AG04450 (cell line): ENCODE measurements at regions not wholly inside any gene's neighbourhood (a gene's known extent, or its start where the extent isn't known, plus 50 kb on each side); places are given as distances from the start of the nearest gene placed in this dataset.

Experiments
- CTCF ChIA-PET: fragments of 300-600, 350-600 bp; formaldehyde crosslinking; extraction: SDS; loops from one replicate; lab custom pipeline; 2022; ENCODE audit warnings: antibody characterized with exemption, inconsistent platforms; lab: Charles Lee
- POLR2A ChIA-PET: fragments of 350-600 bp; formaldehyde crosslinking; extraction: SDS; loops from one replicate; lab custom pipeline; 2021; ENCODE audit warnings: antibody characterized with exemption, inconsistent platforms; lab: Yijun Ruan, JAX
- DNase-seq: peaks from one replicate; pipeline ENCODE4 v3.0.0-alpha.2; 2011; ENCODE audit warnings: low read depth, low spot score
- H3K27ac ChIP-seq: one replicate; pipeline ENCODE4 v1.5.1; 2012; ENCODE audit warnings: low read depth, low read length, control low read depth
- H3K27me3 ChIP-seq: one replicate; pipeline ENCODE4 v1.6.0; 2012; ENCODE audit warnings: low read length; ENCODE audit not compliant: control insufficient read depth, insufficient read depth
- H3K4me3 ChIP-seq: 2 replicates; pipeline ENCODE4 v1.5.1; 2011; ENCODE audit warnings: mild to moderate bottlenecking, low read depth, low read length, control low read depth
- H3K9me3 ChIP-seq: 2 replicates; pipeline ENCODE4 v1.5.1; 2012; ENCODE audit warnings: low read length; ENCODE audit not compliant: control insufficient read depth, insufficient read depth
- CTCF ChIP-seq: IDR thresholded peaks from 2 replicates; pipeline ENCODE4 v1.5.1; 2011; ENCODE audit warnings: low read depth, low read length, control low read depth, inconsistent platforms

GRCh38 chr19:28917621-28918020 is 295.3 kb downstream of the UQCRFS1 start:
- Histone ChIP-seq H3K4me3 (no peak overlapping the region), H3K27ac (no peak overlapping the region), H3K9me3 (peaks cover 64% of the 10 kb centered on the region), H3K27me3 (no peaks in the 10 kb centered on the region)
- ChIA-PET POLR2A (no interaction called here), CTCF (no interaction called here)
- DNase-seq: no peak
- no peak for TF ChIP-seq CTCF

DNA sequence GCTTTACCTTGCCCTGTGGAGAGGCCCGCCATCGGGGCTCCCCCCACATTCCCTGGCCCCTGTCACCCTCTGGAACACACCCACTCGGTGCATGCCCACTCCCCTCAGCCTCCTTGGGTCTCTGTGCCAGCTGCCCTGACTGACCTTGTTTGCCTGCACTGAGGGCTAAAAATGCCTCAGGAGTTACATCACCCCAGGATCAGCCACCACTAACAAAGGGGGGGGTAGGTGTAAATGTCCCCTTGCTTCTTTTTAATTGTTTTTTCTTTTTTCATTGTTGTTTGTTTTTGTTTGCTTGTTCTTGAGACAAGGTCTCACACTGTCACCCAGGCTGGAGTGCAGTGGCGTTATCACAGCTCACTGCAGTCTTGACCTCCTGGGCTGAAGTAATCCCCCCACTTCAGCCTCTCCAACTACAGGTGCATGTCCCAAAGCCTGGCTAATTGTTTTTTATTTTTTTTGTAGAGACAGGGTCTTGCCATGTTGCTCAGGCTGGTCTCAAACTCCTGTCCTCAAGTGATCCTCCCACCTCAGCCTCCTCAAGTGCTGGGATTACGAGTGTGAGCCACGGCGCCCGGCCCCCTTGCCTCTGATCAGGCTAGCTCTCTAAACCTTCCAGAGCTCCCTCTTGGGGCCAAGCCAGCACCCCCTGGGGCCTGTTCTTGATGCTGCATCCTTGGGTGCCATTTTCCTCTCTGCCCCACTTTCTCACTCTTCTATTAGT is 297.1 kb downstream of the UQCRFS1 start:
- Histone ChIP-seq H3K27ac (no peak overlapping the region), H3K9me3 (peaks cover 66% of the 10 kb centered on the region), H3K4me3 (no peak overlapping the region), H3K27me3 (no peaks in the 10 kb centered on the region)
- CTCF ChIA-PET: no interaction called here
- DNase-seq: no peak
- POLR2A ChIA-PET: no interaction called here
- TF ChIP-seq CTCF: no peak

DNA sequence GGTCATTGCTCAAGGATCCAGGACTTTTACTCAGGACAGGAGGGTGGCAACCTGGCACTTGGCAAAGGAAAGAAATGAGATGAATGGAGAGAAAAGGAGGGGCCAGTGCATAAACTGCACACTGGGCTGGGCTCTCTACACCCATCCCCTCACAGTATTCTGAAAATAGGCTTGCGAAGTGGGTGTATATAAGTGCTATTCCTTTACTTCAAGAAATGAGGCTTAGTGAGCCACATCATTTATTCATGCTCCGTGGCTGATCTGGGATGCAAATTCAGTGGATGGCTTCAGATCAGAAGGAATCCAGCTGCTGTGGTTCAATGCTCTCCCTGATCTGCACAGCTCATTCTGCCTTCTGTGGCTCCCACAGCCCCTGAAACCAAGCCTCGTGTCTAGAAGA is 297.7 kb downstream of the UQCRFS1 start:
- no peak for TF ChIP-seq CTCF
- ChIA-PET POLR2A (no interaction called here), CTCF (no interaction called here)
- Histone ChIP-seq H3K27ac (no peak overlapping the region), H3K9me3 (peaks cover 62% of the 10 kb centered on the region), H3K27me3 (no peaks in the 10 kb centered on the region), H3K4me3 (no peak overlapping the region)
- DNase-seq: no peak

DNA sequence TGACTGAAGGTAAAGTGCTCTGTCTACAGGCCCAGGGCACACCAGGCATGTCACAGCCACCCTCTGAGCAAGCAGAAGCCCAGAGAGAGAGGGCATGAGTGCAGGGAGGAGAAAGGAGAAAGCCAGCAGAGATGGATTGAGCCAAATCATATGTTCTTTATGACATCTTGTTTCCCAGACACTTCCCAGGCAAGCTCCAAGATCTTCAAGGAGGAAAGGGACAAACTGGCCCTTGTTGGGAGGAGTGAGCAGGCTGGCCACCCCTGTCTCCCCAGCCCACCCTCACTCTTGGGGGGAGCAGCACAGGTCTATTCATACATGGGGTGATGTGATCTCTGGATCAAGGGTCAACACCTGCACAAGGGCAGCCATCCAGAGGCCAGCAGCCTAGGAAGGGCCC is 298.8 kb downstream of the UQCRFS1 start:
- no peak overlapping the region for H3K27ac ChIP-seq
- H3K27me3 ChIP-seq: no peaks in the 10 kb centered on the region
- H3K4me3 ChIP-seq: no peak overlapping the region
- ChIA-PET CTCF (no interaction called here), POLR2A (no interaction called here)
- DNase-seq: no peak
- peaks cover 64% of the 10 kb centered on the region for H3K9me3 ChIP-seq
- no peak for TF ChIP-seq CTCF

DNA sequence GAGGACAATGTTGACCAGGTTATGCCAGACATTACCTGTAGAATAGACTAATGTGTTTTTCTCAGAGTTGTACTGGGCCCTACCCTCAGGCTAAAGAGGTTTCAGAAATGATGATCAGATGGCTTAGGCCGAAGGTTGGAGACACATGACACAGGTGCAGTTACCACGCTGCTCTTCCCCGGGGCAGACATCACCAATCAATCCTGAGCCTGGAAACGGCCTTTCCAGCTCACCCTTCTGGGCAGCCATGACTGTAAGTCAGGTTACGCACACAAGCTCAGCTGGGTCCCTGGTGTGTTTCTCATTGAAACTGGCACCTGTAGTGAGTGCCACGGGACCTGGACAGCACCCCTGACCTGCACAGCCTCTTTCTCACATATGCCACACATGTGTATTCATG is 299.3 kb downstream of the UQCRFS1 start:
- Histone ChIP-seq H3K4me3 (no peak overlapping the region), H3K27me3 (no peaks in the 10 kb centered on the region), H3K27ac (no peak overlapping the region), H3K9me3 (peaks cover 60% of the 10 kb centered on the region)
- ChIA-PET CTCF (interaction anchor here (1.1 kb wide), 1 partner anchor 34 kb away, joined by 4 read pairs; no protein-coding TSS in a partner anchor), POLR2A (no interaction called here)
- TF ChIP-seq CTCF: no peak
- DNase-seq: no peak
